ENCODE measurements at regions not wholly inside any gene's neighbourhood (a gene's known extent, or its start where the extent isn't known, plus 50 kb on each side); places are given as distances from the start of the nearest gene placed in this dataset.

- DNase-seq (ENCODE audit: low spot score): no peak
Observed at GRCh38 chr2:221283896-221284545, 288.1 kb downstream of the EPHA4 start.

- DNase-seq (ENCODE audit: low spot score): no peak
Observed at GRCh38 chr2:221285148-221285547, 287.0 kb downstream of the EPHA4 start.

- DNase-seq (ENCODE audit: low spot score): no peak
Observed at GRCh38 chr2:221286406-221286805, 285.7 kb downstream of the EPHA4 start.

GRCh38 chr2:221289389-221289788, 282.7 kb downstream of the EPHA4 start:
- no peak for DNase-seq (ENCODE audit: low spot score)

GRCh38 chr2:221289846-221290245, 282.3 kb downstream of the EPHA4 start:
- DNase-seq (ENCODE audit: low spot score): no peak

GRCh38 chr2:221293949-221294742, 278.0 kb downstream of the EPHA4 start:
- DNase-seq (ENCODE audit: low spot score): no peak

- DNase-seq (ENCODE audit: low spot score): no peak
Observed at GRCh38 chr2:221304916-221305315, 267.2 kb downstream of the EPHA4 start.

GRCh38 chr2:221308507-221309066, 263.5 kb downstream of the EPHA4 start:
- no peak for DNase-seq (ENCODE audit: low spot score)

- no peak for DNase-seq (ENCODE audit: low spot score)
Observed at GRCh38 chr2:221309892-221310583, 262.1 kb downstream of the EPHA4 start.

GRCh38 chr2:221310730-221311129, 261.4 kb downstream of the EPHA4 start:
- DNase-seq (ENCODE audit: low spot score): no peak

GRCh38 chr2:221312634-221313033, 259.5 kb downstream of the EPHA4 start:
- DNase-seq (ENCODE audit: low spot score): no peak

- no peak for DNase-seq (ENCODE audit: low spot score)
Observed at GRCh38 chr2:221314786-221315185, 257.3 kb downstream of the EPHA4 start.

- no peak for DNase-seq (ENCODE audit: low spot score)
Observed at GRCh38 chr2:221318376-221319130, 253.6 kb downstream of the EPHA4 start.

GRCh38 chr2:221322741-221323140, 249.4 kb downstream of the EPHA4 start:
- no peak for DNase-seq (ENCODE audit: low spot score)

- DNase-seq (ENCODE audit: low spot score): no peak
Observed at GRCh38 chr2:221323513-221323912, 248.6 kb downstream of the EPHA4 start.

GRCh38 chr2:221330436-221330835, 241.7 kb downstream of the EPHA4 start:
- DNase-seq (ENCODE audit: low spot score): no peak

- DNase-seq (ENCODE audit: low spot score): no peak
Observed at GRCh38 chr2:221334481-221335218, 237.5 kb downstream of the EPHA4 start.

GRCh38 chr2:221335219-221335752, 236.8 kb downstream of the EPHA4 start:
- no peak for DNase-seq (ENCODE audit: low spot score)

GRCh38 chr2:221336967-221337366, 235.1 kb downstream of the EPHA4 start:
- DNase-seq (ENCODE audit: low spot score): no peak

- no peak for DNase-seq (ENCODE audit: low spot score)
Observed at GRCh38 chr2:221337957-221338685, 234.0 kb downstream of the EPHA4 start.

All from CD4-positive, alpha-beta T cell treated with Interleukin-6 at 100 ng/mL for 8 hours (primary cell).